GM12865 (cell line): ENCODE measurements at regions not wholly inside any gene's neighbourhood (a gene's known extent, or its start where the extent isn't known, plus 50 kb on each side); places are given as distances from the start of the nearest gene placed in this dataset.

Experiments used
- DNase-seq: peaks from one replicate; pipeline ENCODE4 v3.0.0; 2010; ENCODE audit warnings: low read depth
- H3K4me3 ChIP-seq: 2 replicates; pipeline ENCODE4 v1.5.1; 2011; ENCODE audit warnings: mild to moderate bottlenecking, low read depth, low read length, control low read depth
- TF ChIP-seq, protein P1 (sequence below): IDR thresholded peaks from 2 replicates; pipeline ENCODE4 v1.5.1; 2011; ENCODE audit warnings: low read length, control low read depth, low read depth, inconsistent platforms; ENCODE audit not compliant: insufficient read depth; ENCODE audit errors: missing control alignments

DNA sequence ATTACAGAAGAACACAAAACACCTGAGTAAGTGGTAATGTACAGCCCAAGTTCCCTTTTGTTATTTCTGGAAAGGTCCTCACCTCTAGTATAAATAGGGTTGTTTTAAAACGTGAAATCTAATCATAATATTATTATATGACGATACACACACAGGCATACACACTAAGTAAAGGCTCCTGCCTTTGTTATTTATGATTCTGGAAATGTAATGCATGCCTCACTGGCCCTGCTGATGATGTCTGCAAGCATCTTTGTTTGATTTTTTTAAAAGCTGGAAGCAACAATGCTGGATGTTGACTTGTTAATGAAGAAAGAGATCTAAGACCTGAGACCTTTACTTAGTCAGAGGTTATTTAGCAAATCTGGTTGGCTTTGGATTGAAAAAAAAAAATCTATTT is 307.4 kb upstream of the SORCS1 start:
- no peak for DNase-seq
- TF ChIP-seq, protein P1, sequence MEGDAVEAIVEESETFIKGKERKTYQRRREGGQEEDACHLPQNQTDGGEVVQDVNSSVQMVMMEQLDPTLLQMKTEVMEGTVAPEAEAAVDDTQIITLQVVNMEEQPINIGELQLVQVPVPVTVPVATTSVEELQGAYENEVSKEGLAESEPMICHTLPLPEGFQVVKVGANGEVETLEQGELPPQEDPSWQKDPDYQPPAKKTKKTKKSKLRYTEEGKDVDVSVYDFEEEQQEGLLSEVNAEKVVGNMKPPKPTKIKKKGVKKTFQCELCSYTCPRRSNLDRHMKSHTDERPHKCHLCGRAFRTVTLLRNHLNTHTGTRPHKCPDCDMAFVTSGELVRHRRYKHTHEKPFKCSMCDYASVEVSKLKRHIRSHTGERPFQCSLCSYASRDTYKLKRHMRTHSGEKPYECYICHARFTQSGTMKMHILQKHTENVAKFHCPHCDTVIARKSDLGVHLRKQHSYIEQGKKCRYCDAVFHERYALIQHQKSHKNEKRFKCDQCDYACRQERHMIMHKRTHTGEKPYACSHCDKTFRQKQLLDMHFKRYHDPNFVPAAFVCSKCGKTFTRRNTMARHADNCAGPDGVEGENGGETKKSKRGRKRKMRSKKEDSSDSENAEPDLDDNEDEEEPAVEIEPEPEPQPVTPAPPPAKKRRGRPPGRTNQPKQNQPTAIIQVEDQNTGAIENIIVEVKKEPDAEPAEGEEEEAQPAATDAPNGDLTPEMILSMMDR = no peak
- no peak overlapping the region for H3K4me3 ChIP-seq

DNA sequence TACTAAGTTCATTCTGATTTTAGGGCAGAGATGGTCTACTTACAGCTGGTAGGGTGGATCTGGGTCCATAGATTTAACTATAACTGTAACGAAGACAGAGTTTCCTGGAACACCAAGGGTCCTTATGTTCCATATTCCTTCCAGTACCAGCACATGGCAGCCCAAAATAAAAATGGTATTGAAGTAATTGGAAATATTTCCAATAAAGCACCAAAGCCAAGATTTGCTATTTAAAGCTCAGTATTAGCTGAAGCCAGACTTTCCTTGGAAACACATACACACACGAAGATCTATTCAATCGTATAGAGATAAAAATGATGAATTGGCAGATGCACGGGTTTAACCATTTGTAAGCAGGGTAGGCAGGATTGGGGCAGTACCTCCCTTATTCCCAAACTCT is 289.1 kb upstream of the SORCS1 start:
- TF ChIP-seq, protein P1 = no peak
- no peak for DNase-seq
- H3K4me3 ChIP-seq = no peak overlapping the region

DNA sequence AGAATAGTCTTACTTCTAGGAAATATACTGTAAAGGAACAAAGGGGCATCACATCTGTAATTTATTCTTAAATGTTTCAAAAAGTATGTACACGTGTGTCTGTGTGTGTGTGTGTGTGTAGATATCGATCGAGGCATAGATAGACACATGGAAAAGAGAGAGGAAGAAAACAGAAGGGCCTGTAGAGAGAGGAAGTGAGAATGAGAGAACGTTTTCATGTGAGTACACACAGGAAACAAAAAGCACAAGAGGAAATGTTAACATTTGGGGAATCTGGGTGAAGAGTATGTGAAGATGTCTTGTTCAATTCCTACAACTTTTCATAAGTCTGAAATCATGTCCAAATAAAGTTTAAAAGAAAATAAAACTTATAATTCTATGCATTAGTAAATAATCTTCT is 286.5 kb upstream of the SORCS1 start:
- DNase-seq = no peak
- H3K4me3 ChIP-seq = no peak overlapping the region
- TF ChIP-seq, protein P1 = no peak

- TF ChIP-seq, protein P1 = no peak
- no peak for DNase-seq
- no peak overlapping the region for H3K4me3 ChIP-seq
These were observed 285.6 kb upstream of the SORCS1 start for GRCh38 chr10:107450056-107450455.

DNA sequence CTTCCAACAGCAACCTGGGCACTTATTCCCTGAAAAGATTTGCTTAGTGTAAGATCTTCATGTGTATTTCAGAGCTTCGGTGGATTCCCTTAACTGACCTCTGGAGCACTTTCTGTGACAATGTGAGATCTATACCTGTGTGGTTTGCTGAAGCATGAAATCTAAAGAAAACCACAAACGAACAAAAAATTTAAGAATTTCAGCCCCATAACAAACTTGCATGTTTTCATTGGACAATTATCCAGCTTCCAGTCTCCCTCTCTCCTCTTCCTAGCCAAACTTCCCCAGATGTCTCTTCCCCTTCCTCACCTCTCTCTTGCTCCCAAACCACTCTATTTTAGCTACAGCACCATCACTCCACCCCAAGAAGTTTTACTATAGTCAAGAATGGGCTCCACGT is 279.9 kb upstream of the SORCS1 start:
- H3K4me3 ChIP-seq = no peak overlapping the region
- TF ChIP-seq, protein P1 = no peak
- no peak for DNase-seq

- TF ChIP-seq, protein P1 = no peak
- no peak overlapping the region for H3K4me3 ChIP-seq
These were observed 279.3 kb upstream of the SORCS1 start for GRCh38 chr10:107443813-107444212.

DNA sequence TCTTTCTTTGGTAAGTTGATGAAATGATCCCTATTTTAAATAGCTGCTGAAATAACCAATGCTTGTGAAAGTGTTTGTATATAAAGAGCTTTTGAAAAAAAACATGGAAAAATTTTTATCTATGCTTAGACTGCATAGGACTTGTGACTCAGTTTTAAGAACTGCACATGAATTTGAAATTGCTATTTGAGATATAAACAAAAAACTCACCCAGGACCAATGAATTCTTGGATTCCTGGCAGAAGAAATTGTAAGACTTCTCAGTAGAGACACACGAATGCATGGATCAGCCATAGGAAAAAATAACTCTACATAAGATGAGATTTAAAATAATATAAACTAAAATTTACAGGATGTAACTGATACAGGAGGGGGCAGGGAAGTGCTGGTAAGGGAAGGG is 278.8 kb upstream of the SORCS1 start:
- TF ChIP-seq, protein P1 = no peak
- no peak for DNase-seq
- H3K4me3 ChIP-seq = no peak overlapping the region

More at GRCh38 chr10:107443813-107444212, 279.3 kb upstream of the SORCS1 start:
- no peak for DNase-seq
